ENCODE measurements at regions not wholly inside any gene's neighbourhood (a gene's known extent, or its start where the extent isn't known, plus 50 kb on each side); places are given as distances from the start of the nearest gene placed in this dataset.
A peak's percentile ranks its signal among the peaks of the same experiment; 100 is the strongest.

DNA sequence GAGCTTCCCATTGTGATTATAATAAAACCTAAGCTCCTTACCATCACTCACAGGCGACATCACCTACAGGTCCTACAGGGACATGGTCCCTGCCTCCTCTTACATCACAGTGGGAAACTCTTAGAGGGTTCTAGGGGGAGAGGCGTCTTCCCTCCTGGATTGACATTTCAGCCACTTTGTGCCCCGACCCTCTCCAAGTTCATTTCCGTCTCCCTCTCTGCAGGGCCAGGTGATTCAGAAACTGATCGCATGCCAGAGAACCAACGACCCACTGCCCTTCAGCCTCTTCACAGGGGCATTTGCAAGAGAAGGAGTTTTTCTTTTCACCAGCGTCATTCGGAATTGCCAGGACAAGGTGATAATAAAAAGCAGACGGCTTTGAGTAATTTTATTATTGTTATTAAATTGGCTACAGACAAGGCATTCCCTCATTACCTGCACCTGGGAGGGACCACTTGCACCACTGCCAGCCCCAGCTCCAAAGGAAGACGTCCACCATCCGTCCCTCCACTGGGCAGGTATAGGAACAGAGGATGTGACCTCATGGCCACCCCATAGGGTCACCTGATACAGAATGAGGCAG lies 85.8 kb upstream of the CUX1 start (continued):
- TF ChIP-seq, protein P1, sequence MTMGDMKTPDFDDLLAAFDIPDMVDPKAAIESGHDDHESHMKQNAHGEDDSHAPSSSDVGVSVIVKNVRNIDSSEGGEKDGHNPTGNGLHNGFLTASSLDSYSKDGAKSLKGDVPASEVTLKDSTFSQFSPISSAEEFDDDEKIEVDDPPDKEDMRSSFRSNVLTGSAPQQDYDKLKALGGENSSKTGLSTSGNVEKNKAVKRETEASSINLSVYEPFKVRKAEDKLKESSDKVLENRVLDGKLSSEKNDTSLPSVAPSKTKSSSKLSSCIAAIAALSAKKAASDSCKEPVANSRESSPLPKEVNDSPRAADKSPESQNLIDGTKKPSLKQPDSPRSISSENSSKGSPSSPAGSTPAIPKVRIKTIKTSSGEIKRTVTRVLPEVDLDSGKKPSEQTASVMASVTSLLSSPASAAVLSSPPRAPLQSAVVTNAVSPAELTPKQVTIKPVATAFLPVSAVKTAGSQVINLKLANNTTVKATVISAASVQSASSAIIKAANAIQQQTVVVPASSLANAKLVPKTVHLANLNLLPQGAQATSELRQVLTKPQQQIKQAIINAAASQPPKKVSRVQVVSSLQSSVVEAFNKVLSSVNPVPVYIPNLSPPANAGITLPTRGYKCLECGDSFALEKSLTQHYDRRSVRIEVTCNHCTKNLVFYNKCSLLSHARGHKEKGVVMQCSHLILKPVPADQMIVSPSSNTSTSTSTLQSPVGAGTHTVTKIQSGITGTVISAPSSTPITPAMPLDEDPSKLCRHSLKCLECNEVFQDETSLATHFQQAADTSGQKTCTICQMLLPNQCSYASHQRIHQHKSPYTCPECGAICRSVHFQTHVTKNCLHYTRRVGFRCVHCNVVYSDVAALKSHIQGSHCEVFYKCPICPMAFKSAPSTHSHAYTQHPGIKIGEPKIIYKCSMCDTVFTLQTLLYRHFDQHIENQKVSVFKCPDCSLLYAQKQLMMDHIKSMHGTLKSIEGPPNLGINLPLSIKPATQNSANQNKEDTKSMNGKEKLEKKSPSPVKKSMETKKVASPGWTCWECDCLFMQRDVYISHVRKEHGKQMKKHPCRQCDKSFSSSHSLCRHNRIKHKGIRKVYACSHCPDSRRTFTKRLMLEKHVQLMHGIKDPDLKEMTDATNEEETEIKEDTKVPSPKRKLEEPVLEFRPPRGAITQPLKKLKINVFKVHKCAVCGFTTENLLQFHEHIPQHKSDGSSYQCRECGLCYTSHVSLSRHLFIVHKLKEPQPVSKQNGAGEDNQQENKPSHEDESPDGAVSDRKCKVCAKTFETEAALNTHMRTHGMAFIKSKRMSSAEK (CRISPR knock-in tag; IDR thresholded peaks at IDR 0.05; ENCODE audit: borderline replicate concordance): no peak
- no peak for TF ChIP-seq ZNF263 (CRISPR knock-in tag; IDR thresholded peaks at IDR 0.05; ENCODE audit: low read depth)
- TF ChIP-seq, protein P2, sequence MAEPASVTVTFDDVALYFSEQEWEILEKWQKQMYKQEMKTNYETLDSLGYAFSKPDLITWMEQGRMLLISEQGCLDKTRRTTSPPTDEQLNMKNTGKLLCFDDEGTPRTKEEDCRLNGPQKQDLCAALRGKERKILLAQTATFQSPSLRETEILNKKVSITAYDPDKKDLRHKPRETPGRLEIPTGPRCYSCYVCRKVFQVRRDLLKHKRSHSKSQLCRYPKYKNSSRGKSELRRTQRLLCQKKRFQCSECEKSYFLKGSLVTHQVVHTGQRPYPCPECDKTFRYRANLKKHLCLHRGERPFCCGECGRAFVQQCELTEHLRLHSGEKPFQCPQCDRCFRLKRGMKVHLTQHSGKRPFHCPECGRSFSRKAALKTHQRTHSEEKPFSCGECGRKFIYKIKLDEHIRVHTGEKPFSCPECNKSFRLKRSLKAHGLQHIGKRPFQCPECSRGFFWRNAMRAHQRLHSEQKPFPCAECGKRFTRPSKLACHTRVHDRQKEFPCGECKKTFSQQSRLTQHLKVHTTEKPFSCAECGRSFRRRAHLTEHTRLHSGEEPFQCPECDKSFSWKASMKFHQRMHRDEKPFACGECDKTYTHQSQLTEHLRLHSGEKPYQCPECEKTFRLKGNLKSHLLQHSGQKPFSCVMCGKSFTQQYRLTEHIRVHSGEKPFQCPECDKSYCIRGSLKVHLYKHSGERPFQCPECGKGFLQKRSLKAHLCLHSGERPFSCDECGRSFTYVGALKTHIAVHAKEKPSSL (CRISPR knock-in tag; conservative IDR thresholded peaks at IDR 0.05): no peak
- no peak for TF ChIP-seq TEAD4 (CRISPR knock-in tag; IDR thresholded peaks at IDR 0.05)
- no peak for TF ChIP-seq ZBTB21 (CRISPR knock-in tag; IDR thresholded peaks at IDR 0.05; ENCODE audit: borderline replicate concordance)
- TF ChIP-seq, protein P3, sequence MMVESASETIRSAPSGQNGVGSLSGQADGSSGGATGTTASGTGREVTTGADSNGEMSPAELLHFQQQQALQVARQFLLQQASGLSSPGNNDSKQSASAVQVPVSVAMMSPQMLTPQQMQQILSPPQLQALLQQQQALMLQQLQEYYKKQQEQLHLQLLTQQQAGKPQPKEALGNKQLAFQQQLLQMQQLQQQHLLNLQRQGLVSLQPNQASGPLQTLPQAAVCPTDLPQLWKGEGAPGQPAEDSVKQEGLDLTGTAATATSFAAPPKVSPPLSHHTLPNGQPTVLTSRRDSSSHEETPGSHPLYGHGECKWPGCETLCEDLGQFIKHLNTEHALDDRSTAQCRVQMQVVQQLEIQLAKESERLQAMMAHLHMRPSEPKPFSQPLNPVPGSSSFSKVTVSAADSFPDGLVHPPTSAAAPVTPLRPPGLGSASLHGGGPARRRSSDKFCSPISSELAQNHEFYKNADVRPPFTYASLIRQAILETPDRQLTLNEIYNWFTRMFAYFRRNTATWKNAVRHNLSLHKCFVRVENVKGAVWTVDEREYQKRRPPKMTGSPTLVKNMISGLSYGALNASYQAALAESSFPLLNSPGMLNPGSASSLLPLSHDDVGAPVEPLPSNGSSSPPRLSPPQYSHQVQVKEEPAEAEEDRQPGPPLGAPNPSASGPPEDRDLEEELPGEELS (CRISPR knock-in tag; IDR thresholded peaks at IDR 0.05): no peak
- no peak for TF ChIP-seq FOXK1 (CRISPR knock-in tag; IDR thresholded peaks at IDR 0.05)
- no peak for TF ChIP-seq SP1 (CRISPR knock-in tag; conservative IDR thresholded peaks at IDR 0.05)
- no peak for TF ChIP-seq CREM (CRISPR knock-in tag; IDR thresholded peaks at IDR 0.05)
- no peak for TF ChIP-seq EMX1 (CRISPR knock-in tag; IDR thresholded peaks at IDR 0.05)
- TF ChIP-seq, protein P4, sequence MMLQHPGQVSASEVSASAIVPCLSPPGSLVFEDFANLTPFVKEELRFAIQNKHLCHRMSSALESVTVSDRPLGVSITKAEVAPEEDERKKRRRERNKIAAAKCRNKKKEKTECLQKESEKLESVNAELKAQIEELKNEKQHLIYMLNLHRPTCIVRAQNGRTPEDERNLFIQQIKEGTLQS (CRISPR knock-in tag; conservative IDR thresholded peaks at IDR 0.05): no peak
- no peak for TF ChIP-seq ZNF396 (CRISPR knock-in tag; IDR thresholded peaks at IDR 0.05; ENCODE audit: borderline replicate concordance)

DNA sequence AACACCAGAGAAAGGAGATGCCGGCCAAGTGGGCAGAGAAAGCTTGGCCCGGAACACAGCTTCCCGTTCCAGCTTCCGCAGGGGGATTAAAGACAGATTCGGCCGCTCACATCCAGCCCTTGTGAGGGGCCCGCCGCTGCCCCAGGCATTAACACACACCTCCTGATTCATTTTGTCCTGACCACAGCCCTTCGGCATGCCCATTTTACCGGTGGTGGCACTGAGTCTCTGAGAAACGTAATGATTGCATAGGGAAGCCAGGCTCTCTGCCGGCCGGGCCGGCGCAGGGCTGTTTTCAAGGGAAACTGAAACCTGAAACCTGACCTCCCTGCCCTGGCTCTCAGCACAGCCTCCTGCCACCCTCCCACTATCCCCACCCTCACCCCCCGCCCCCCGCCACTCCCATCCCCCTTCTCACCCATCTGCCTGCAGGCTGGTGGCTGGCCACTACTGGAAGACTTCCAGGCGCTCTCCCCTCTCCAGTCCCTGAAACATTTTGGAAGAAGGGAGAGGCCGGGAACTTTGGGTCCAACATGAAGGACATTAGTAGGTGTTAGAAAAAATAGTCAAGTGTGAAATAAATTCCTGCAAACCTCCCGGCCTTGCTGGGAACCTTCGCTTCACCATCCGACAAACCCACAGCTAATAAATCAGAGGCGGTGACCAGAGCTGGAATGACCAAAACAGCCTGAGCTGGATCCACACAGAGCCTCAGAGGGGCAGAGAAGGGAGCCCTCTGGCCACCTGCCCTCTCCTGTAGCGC lies 83.5 kb upstream of the CUX1 start:
- Mint-ChIP-seq H3K9me3 (0 out of 2 replicates have a peak, but pooled peaks cover 3% of the 10 kb centered on the region), H3K4me3 (peak overlapping the region; percentile 38; the same call in 1 of the 2 replicates), H3K27ac (peak overlapping the region; percentile 85), H3K27me3 (ENCODE audit: low read depth) (peaks cover 5% of the 10 kb centered on the region), H3K36me3 (0 out of 2 replicates have a peak, but pooled peaks cover 3% of the 10 kb centered on the region), H3K4me1 (peaks cover 32% of the 10 kb centered on the region)
- ATAC-seq: peak; percentile 93
- peak; percentile 91 for TF ChIP-seq ZNF121 (CRISPR knock-in tag; IDR thresholded peaks at IDR 0.05)
- TF ChIP-seq, protein P5, sequence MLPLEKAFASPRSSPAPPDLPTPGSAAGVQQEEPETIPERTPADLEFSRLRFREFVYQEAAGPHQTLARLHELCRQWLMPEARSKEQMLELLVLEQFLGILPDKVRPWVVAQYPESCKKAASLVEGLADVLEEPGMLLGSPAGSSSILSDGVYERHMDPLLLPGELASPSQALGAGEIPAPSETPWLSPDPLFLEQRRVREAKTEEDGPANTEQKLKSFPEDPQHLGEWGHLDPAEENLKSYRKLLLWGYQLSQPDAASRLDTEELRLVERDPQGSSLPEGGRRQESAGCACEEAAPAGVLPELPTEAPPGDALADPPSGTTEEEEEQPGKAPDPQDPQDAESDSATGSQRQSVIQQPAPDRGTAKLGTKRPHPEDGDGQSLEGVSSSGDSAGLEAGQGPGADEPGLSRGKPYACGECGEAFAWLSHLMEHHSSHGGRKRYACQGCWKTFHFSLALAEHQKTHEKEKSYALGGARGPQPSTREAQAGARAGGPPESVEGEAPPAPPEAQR (CRISPR knock-in tag; IDR thresholded peaks at IDR 0.05): no peak
- no peak for TF ChIP-seq EMX1 (CRISPR knock-in tag; IDR thresholded peaks at IDR 0.05)
- TF ChIP-seq TEAD1 (CRISPR knock-in tag; IDR thresholded peaks at IDR 0.05): no peak
- TF ChIP-seq PRRX2 (CRISPR knock-in tag; IDR thresholded peaks at IDR 0.05): no peak
- TF ChIP-seq ETV6 (CRISPR knock-in tag; IDR thresholded peaks at IDR 0.05): no peak
- TF ChIP-seq GTF2I (CRISPR knock-in tag; conservative IDR thresholded peaks at IDR 0.05): peak; percentile 92
- no peak for TF ChIP-seq SMAD4 (CRISPR knock-in tag; IDR thresholded peaks at IDR 0.05)
- TF ChIP-seq, protein P6, sequence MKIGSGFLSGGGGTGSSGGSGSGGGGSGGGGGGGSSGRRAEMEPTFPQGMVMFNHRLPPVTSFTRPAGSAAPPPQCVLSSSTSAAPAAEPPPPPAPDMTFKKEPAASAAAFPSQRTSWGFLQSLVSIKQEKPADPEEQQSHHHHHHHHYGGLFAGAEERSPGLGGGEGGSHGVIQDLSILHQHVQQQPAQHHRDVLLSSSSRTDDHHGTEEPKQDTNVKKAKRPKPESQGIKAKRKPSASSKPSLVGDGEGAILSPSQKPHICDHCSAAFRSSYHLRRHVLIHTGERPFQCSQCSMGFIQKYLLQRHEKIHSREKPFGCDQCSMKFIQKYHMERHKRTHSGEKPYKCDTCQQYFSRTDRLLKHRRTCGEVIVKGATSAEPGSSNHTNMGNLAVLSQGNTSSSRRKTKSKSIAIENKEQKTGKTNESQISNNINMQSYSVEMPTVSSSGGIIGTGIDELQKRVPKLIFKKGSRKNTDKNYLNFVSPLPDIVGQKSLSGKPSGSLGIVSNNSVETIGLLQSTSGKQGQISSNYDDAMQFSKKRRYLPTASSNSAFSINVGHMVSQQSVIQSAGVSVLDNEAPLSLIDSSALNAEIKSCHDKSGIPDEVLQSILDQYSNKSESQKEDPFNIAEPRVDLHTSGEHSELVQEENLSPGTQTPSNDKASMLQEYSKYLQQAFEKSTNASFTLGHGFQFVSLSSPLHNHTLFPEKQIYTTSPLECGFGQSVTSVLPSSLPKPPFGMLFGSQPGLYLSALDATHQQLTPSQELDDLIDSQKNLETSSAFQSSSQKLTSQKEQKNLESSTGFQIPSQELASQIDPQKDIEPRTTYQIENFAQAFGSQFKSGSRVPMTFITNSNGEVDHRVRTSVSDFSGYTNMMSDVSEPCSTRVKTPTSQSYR (CRISPR knock-in tag; IDR thresholded peaks at IDR 0.05): no peak
- no peak for TF ChIP-seq E2F4 (CRISPR knock-in tag; IDR thresholded peaks at IDR 0.05; ENCODE audit: borderline replicate concordance, low read depth)
- ChIA-PET POLR2A (interaction anchor here (1.0 kb wide), 1 partner anchor 9 kb away, joined by 4 read pairs; no protein-coding TSS in a partner anchor), CTCF (interaction anchor here (0.7 to 1.8 kb wide), 4 partner anchors 10 to 286 kb away, joined by 3 to 13 read pairs (median 6); no protein-coding TSS in a partner anchor)
- peak; percentile 68 for DNase-seq (ENCODE audit: low spot score)
